ENCODE measurements at regions not wholly inside any gene's neighbourhood (a gene's known extent, or its start where the extent isn't known, plus 50 kb on each side); places are given as distances from the start of the nearest gene placed in this dataset.

GRCh38 chr18:40789286-40789685 is 1165.7 kb upstream of the PIK3C3 start:
- DNase-seq (no peak), ATAC-seq (no peak)
- Histone ChIP-seq H3K36me3 (no peaks in the 10 kb centered on the region), H3K4me1 (no peaks in the 10 kb centered on the region), H3K4me3 (no peak overlapping the region), H3K27me3 (ENCODE audit: low read depth) (no peaks in the 10 kb centered on the region), H3K27ac (no peak overlapping the region), H3K9me3 (no peaks in the 10 kb centered on the region)
- intact Hi-C loops (cut with DNase I) = no loop called here
- TF ChIP-seq CTCF (IDR thresholded peaks at IDR 0.05) = no peak

GRCh38 chr18:40782453-40783130 is 1172.4 kb upstream of the PIK3C3 start:
- Histone ChIP-seq H3K27me3 (ENCODE audit: low read depth) (no peaks in the 10 kb centered on the region), H3K27ac (no peak overlapping the region), H3K4me1 (no peaks in the 10 kb centered on the region), H3K4me3 (no peak overlapping the region), H3K9me3 (no peaks in the 10 kb centered on the region), H3K36me3 (no peaks in the 10 kb centered on the region)
- DNase-seq (no peak), ATAC-seq (no peak)
- no peak for TF ChIP-seq CTCF (IDR thresholded peaks at IDR 0.05)
- intact Hi-C loops (cut with DNase I) = no loop called here

GRCh38 chr18:40769786-40770185 is 1185.2 kb upstream of the PIK3C3 start:
- H3K4me3 ChIP-seq = no peak overlapping the region
- no peaks in the 10 kb centered on the region for H3K4me1 ChIP-seq
- no peak for DNase-seq
- no peak overlapping the region for H3K27ac ChIP-seq
- H3K36me3 ChIP-seq = no peaks in the 10 kb centered on the region
- no peak for TF ChIP-seq CTCF (IDR thresholded peaks at IDR 0.05)
- no peaks in the 10 kb centered on the region for H3K9me3 ChIP-seq
- no peaks in the 10 kb centered on the region for H3K27me3 ChIP-seq (ENCODE audit: low read depth)
- no peak for ATAC-seq
- intact Hi-C loops (cut with DNase I) = no loop called here

GRCh38 chr18:40760251-40760650 is 1194.8 kb upstream of the PIK3C3 start:
- no peaks in the 10 kb centered on the region for H3K27me3 ChIP-seq (ENCODE audit: low read depth)
- no peaks in the 10 kb centered on the region for H3K36me3 ChIP-seq
- H3K4me3 ChIP-seq = no peak overlapping the region
- no peak for TF ChIP-seq CTCF (IDR thresholded peaks at IDR 0.05)
- H3K27ac ChIP-seq = no peak overlapping the region
- no peaks in the 10 kb centered on the region for H3K9me3 ChIP-seq
- ATAC-seq (no peak), DNase-seq (no peak)
- intact Hi-C loops (cut with DNase I) = no loop called here
- H3K4me1 ChIP-seq = no peaks in the 10 kb centered on the region

GRCh38 chr18:40754477-40754876 is 1200.6 kb upstream of the PIK3C3 start:
- Histone ChIP-seq H3K36me3 (no peaks in the 10 kb centered on the region), H3K27ac (no peak overlapping the region), H3K4me1 (no peaks in the 10 kb centered on the region), H3K27me3 (ENCODE audit: low read depth) (no peaks in the 10 kb centered on the region), H3K9me3 (no peaks in the 10 kb centered on the region), H3K4me3 (no peak overlapping the region)
- ATAC-seq (no peak), DNase-seq (no peak)
- intact Hi-C loops (cut with DNase I) = no loop called here
- TF ChIP-seq CTCF (IDR thresholded peaks at IDR 0.05) = no peak
